Thyroid gland (tissue), 4 donors: ENCODE measurements at regions not wholly inside any gene's neighbourhood (a gene's known extent, or its start where the extent isn't known, plus 50 kb on each side); places are given as distances from the start of the nearest gene placed in this dataset.

Experiments used
- POLR2A ChIP-seq, 2 donors: fragments of 450-650 bp; IDR thresholded peaks; one replicate each; pipeline ENCODE4 v1.6.1; 2017; ENCODE audit warnings: antibody characterized with exemption in 2 of 2, mild to moderate bottlenecking in 2 of 2, moderate library complexity in 1 of 2
- TF ChIP-seq, protein P1 (sequence below), 6 experiments: fragments of 200-600 bp in 3 of 6; fragments of 450-650 bp in 3 of 6; sonication (generic) in 3 of 6; IDR thresholded peaks; one replicate each; pipeline ENCODE4 v1.5.1; 2016 to 2019; ENCODE audit warnings: antibody characterized with exemption in 6 of 6, mild to moderate bottlenecking in 2 of 6, inconsistent platforms in 1 of 6, moderate library complexity in 1 of 6

DNA sequence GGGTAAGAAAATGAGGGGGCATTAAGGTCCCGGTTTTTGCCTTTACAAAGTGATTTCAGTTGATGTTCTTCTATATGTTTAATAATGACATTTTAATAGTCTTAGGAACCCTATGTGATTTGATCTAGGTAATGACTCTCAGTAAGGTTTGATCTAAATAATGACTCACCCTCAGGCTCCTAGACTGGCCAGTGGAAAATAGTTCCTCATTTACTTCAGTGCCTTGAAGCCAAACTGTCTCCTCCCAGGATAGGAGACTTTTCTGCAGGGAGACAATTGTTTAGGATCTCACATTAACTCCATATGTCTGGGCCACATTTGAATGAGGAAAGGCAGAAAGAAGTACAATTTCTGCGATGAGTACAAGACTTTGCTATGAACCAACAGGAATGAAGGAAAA, 1331.9 kb downstream of the XPNPEP1 start:
- TF ChIP-seq, protein P1, sequence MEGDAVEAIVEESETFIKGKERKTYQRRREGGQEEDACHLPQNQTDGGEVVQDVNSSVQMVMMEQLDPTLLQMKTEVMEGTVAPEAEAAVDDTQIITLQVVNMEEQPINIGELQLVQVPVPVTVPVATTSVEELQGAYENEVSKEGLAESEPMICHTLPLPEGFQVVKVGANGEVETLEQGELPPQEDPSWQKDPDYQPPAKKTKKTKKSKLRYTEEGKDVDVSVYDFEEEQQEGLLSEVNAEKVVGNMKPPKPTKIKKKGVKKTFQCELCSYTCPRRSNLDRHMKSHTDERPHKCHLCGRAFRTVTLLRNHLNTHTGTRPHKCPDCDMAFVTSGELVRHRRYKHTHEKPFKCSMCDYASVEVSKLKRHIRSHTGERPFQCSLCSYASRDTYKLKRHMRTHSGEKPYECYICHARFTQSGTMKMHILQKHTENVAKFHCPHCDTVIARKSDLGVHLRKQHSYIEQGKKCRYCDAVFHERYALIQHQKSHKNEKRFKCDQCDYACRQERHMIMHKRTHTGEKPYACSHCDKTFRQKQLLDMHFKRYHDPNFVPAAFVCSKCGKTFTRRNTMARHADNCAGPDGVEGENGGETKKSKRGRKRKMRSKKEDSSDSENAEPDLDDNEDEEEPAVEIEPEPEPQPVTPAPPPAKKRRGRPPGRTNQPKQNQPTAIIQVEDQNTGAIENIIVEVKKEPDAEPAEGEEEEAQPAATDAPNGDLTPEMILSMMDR (IDR thresholded peaks at IDR 0.05) = no peak
- no peak for TF ChIP-seq POLR2A (IDR thresholded peaks at IDR 0.05)
